HG03108 (cell line): ENCODE measurements at regions not wholly inside any gene's neighbourhood (a gene's known extent, or its start where the extent isn't known, plus 50 kb on each side); places are given as distances from the start of the nearest gene placed in this dataset.

Experiments
- ATAC-seq: cut with Tn5 transposase; IDR thresholded peaks from one replicate; pipeline ENCODE4 v1.9.1; 2021; ENCODE audit warnings: moderate library complexity; ENCODE audit not compliant: unreplicated experiment

DNA sequence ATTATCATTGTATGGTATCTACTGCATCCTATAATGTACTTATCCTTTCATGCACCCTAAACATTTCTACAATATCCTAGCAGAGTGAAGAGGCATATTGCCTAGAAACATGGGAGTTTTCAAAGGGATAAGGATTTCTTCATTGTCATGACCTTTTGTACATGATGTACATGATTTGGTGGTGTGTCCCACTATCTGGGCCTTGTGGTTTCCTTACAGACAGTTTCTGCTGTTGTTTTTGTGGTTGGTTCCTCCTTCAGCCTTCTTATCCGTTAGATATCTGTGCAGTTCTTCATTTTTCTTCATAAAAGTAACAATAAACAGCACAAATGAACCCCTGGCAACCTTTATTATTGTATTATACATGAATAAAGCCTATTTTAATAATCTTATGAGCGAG lies 70.4 kb upstream of the BACH1 start:
- no peak for ATAC-seq

DNA sequence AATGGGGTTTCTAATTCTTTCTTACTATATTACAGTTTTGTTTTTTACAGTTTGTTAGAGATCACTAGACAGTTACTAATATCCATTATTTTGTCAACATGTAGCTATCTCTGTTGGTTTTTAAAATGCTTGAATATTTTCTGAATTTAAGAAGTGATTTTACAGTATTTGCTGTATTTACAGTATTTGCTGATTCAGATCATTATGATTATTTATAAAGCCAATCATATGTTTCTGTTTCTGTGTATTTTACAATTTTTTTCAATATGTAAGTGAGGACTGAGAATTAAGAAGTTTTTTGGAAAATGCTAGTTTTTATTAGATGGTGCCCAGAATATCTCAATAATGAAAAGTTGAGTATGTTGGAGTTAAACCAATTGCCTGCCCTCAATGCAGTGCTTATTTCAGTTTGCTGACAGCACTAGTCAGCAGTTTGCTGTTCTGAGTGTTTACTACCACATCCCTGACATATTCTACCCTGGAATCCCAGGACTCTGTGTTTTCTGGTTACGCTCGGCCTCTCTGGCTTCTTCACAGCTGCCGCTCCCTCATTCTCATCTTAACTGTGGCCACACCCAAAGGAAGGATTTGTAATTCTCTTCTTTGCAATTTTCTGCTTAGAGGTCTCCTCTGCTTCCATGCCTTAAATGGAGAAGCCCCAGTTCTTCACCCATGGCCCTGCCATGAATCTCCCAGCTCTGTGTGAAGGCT lies 68.0 kb upstream of the BACH1 start:
- ATAC-seq = no peak

DNA sequence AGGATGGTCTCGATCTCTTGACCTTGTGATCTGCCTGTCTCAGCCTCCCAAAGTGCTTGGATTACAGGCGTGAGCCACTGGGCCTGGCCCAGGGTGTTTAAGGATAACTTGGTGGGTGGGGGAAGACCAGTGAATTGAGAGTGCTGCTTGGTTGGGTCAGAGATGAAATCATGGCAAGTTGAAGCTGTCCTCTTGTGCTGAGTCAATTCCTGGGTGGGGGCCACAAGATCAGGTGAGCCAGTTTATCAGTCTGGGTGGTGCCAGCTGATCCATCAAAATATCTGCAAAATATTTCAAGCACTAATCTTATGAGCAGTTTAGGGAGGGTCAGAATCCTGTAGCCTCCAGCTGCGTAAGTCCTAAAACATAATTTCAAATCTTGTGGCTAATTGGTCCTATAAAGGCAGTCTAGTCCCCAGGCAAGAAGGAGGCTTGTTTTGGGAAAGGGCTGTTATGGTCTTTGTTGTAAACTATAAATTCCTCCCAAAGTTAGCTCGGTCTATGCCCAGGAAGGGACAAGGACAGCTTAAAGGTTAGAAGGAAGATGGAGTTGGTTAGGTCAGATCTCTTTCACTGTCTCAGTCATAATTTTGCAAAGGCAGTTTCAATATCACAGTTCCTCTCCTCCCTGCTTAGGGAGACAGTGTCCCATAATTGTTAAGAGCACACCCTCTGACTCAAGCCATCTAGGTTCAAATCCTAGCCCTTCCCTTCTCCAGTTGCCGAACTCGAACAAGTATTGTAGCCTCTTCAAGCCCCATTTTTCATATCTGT lies 66.8 kb upstream of the BACH1 start:
- no peak for ATAC-seq

DNA sequence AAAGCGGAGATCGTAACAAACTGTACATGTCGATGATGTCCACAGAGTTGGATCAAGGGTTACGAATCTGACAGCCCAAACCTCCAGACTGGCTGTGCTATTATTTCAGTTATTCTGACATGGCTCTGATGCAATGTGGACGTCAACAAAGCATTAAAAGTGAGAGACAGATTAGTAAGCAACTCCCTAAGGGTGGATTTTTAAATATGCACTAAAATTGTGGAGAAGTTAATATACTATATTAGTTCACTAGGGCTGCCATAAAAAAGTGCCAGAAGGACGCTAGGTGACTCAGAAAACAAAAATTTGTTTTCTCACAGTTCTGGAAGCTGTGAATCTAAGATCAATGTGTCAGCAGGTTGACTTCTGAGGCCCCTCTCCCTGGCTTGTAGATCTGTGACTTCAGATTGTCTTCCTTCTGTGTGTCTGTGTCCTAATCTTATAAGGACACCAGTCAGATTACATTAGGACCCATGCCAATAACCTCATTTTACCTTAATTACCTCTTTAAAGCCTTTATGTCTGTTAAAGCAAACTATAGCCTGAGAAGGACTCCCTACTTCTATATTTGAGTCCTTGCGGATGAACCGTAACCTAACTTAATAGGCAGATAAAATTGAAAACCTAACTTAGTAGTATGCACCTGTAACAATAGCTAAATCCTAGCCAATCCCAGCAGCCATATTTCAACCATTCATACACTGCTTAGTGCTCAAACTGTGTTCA lies 66.0 kb upstream of the BACH1 start:
- ATAC-seq = no peak

DNA sequence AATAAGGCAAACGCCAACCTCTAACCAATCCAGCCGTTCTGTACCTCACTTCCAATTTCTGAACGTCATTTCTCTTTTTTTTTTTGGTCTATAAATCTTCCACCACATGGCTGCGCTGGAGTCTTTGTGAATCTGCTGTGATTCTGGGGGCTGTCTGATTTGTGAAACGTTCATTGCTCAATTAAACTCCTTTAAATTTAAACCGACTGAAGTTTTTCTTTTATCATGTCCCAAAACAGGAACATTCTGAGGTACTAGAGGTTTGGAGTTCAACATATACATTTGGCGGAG lies 65.5 kb upstream of the BACH1 start:
- no peak for ATAC-seq

DNA sequence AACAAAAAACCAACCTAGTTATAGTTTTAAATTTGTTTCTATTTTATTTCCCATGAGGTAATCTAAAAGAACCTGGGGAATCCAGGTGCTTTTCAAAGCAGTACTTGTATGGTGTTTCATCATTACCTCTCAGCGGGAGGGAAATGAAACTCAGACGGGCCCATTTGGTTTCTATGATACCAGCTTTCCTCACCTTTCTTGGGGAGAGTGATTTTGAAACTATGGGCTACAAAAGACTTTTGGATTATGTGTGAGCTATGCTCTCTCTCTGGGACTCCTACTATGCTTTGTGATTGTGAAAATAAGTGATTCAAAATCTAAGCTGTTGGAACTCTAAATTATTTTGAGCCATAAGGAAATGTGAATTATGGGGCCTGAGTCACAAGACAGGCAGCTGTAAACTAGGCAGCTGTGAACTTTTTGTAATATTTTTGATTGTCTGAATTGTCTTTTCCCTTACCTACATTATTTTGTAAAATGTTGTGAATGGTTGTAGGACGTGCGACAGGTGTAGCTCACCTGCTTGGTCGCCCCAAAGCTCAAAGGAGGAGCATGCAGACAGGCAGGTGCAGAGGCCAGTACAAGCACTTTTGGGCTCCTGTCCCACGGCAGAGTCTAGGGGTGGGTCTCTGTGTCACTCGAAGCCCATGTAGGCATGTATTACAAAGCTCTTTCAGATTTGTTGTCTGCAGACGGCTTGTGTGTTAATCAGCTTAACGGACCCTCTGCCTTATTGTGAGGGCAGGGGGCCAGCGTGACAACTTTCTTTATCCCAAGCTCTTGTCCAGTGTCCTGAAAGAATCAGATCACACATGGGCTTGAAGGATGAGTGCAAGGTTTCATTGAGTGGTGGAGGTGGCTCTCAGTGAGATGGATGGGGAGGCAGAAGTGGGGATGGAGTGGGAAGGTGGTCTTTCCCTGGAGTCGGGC lies 64.8 kb upstream of the BACH1 start:
- ATAC-seq = peak; percentile 53

DNA sequence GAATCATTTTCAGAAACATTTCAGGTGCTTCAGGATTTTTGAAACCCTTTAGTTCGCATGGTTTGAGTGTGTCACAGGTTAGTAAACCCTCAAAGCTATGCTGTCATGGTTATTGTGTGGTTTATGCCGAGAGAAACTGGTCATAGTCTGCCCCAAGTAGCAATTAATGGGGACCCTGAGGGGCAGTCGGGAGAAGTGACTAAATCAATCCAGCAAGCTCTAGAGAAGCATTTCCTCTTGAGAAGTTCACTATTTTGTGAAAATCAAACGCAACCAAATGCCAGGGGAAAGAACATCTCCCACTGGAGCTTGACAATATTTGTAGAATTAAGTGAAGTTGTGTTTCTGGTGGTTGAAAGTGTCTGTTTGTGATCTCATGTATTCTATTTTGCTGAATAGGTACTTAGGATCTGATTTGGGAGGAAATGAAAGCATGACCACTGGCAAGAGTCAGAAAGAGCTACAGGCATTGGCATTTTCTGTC lies 63.0 kb upstream of the BACH1 start:
- peak; percentile 51 for ATAC-seq

DNA sequence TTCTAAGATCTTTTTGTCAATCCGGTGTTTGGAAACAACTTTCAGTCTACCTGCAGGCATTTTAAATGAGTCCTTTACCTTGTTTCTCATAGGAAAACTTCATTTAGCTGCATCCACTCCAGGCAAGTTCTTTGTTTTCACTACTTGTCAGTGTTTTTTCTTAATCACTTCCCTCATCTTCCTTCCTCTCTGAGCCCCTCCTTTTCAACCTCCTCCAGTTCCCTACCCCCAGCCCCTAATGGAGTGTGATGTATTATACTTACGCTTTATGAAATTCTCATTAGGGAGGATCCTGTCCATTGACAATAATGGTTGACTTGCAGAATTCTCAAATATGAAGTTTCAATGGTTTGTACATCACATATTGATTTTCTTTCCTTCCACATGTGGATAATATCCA lies 62.5 kb upstream of the BACH1 start:
- ATAC-seq = no peak

DNA sequence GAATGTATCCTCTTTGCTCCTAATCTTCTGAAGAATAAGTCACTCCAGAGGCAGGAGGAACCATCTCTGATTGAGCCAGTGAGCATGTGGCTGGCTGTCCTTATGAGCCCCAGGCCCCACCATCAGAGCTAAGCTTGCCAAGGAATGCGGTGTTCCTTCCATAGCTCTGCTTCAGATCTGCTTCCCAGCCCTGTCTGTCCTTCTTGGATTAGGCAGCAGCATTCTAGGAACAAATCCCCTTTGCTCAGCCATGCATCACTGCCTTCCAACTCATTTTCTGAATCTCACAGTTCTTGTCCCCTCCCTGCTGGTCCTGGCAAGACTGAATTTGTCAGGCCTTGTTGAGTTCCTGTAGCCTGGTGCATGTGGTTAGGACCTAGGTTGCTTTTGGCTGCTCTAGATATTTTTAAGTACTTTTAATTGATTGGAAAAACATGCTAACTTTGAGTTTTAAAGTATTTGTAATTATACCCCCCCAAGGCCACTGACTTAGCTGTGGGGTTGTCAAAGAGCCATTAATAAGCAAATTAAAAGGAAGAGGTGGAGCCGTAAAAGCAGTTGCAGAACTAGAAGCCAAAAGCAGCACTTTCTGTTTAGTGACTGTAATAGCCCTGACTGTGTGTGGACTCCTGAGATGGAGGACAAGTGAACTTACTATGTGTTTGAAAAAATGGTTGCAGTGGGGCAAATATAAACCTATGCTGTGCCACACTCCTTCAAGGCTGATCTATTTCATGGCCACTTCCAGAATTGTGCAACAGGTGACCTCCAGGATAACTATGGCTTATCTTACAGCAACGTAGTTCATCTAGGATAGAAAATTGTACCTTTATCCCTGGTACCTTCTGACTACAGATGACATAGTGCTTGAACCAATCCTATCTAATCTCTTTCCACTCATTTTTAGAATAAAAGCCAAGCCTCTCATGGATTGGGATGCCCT lies 61.3 kb upstream of the BACH1 start:
- ATAC-seq = no peak

DNA sequence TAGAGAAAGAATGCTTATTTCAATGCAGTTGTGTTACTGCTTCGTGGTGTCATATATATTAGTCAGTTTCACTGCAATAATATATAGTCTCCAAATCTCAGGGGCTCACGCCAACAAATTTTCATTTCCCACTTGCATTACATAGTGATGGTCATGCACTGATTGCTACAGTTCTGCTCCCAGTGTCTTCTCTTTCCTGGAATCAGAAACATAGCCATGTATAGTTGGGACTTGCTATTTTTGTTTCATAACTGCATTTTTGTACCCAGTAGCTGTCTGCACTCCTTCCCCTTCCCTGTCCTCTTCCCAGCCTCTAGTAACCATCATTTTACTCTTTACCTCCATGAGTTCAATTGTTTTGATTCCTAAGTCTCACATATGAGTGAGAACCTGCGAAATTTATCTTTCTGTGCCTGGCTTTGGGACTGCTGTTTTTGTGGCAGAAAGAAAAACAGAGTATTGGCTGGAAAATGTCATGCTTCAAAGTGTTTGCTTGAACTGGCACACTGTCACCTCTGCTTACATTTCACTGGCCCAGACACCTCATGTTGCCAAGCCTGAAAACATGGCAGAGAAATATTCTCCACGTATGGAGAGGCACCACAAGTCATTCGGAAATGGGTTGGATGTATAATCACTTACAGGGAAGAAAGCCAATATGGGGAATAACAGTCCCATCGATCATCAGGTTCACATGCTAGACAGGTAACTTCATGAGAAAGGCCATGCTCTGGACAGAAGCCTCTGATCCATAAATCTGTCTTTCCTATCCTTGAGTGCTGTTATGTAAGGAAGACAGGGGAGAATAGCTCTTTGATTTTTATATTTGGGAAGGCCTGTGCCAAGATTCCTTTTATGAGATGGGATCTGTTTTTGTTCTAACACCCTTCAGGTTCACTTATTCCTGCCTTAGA lies 60.4 kb upstream of the BACH1 start:
- ATAC-seq = no peak

DNA sequence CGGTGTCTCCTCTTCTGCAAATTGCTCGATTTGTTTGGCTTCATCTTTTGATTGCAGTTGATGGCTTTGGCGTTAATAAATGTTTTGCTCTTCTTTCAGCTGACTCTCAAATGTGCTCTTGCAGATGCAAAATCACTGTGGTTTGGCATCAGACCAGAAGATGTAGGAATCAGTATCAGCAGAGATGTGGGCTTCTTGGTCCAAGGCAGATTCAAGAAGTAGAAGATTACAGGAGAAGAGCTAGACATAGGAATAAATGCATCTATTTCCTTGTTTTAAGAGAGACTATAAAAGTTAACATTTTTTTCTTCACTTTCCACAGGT lies 59.8 kb upstream of the BACH1 start:
- no peak for ATAC-seq

DNA sequence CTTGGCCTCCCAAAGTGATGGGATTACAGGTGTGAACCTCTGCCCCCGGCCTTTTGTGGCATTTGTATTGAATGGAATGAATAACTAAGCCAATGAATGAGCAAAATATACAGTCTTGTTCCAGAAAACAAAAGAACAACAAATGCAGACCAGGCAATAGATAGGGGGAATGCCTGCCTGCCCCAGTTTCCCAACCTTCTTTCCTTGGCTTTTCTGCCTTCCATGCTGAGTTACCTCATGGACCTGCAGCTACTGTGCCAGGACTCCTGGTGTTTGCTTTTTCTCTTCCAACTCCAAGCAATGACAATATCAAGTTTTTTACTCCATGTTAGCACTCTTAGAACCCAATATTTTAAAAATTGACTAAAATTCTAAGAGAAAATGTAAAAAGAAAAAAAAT lies 58.6 kb upstream of the BACH1 start:
- ATAC-seq = no peak

DNA sequence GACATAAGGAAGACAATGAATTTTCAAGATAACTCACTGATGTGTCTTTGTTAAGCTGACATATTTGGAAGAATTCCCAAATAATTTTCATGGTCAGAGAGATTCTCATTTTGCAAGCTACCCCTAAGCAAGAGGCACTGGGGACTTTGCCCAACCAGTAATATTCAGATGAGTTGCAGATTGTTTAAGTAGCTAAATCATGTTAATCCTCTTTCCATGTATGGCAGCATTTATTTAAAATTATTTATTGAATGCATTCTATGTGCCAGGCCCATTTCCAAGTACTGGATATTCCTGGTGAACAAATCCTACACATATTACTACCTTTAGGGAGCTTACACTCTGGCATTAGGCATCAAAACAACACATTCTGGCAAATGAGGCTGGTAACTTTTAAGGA lies 56.5 kb upstream of the BACH1 start:
- no peak for ATAC-seq

DNA sequence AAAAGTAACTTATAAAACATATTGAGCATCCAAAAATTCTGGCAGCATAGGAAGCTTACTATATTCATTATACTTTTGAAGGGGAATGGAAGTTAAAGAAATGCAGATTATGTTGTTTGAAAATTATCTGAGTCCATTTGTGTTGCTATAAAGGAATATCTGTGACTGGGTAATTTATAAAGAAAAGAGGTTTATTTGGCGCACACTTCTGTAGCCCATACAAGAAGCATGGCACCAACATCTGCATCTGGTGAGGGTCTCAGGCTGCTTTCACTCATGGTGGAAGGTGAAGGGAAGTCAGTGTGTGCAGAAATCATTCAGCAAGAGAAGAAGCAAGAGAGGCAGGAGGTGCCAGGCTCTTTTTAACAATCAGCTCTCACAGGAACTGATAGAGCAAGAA lies 55.5 kb upstream of the BACH1 start:
- ATAC-seq = no peak

DNA sequence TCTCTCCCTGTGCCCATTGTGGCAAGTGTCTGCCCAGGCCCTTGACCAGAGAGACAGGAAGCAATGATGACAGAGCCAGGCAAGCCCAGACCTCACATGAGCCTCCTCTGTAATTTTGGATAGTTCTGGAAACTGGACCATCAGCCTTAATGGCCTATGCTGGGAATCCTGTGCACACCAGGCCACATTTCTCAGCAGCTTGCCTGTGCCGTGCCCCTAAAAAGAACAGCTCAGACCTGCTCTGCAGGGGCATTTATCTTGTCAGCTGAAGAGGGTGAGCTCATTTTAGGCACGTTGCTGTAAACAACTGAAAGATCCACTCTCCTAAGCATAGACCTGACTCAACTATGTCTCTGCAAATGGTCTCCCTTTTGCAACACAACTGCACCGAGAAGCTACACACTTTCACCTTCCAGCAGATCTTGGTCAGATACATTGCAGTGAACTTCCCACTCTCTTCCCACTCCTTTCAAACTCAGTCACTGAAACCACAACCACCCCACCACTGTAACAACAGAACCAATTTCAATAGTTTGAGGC lies 53.5 kb upstream of the BACH1 start:
- ATAC-seq = peak; percentile 41

DNA sequence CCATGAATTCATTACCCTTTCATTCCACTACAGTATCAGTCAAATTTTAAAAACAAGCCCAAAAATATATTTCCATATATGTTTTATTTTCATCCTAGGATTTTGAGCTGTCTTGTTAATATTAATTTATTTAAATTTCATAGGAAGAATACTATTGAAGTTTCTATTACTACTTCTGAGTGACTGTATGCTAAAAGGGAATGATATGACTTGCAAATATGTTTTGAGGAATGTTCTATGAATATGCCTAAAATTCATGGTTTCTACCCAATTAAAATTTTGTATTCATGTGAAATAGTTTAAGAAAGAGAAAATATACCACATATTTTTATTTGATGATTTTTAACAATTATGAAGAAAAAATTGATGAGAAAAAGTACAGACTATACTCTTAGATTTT lies 52.9 kb upstream of the BACH1 start:
- no peak for ATAC-seq

DNA sequence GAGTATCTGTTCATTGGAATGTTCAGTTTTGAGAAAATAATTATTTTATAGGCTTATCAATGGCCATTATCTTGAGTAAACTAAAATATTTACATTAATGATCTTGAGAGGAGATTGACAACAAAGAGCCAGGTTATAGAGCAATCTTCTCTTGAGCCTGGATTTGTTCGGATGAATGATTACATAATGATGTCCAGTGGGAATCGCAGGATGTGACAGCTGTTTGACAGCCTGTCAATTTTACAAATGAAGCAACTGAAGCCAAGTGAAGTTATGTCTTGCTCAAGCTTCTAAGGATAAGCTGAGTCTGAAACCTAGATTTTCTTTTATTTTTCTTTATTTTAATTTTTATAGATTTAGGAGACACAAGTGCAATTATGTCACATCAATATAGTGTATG lies 52.1 kb upstream of the BACH1 start:
- ATAC-seq = no peak

DNA sequence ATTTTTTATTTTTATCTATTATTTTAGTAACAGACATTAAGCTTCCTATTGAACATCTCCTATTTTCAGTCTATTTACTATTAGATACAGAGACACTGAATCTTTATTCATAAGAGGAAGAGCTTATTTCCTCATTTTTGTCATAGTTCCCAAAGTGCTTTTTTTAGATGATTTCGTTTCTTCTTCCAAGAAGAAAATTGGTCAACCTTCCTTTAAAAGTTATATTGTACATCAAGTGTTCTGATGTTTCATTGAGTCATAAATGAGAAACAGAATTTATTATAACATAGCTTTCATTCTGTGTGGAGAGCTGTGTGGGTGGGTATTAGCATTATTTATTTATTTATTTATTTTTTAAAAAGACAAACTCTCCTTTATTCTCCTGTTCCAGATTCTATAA lies 50.6 kb upstream of the BACH1 start:
- ATAC-seq = no peak
